ENCODE measurements at regions not wholly inside any gene's neighbourhood (a gene's known extent, or its start where the extent isn't known, plus 50 kb on each side); places are given as distances from the start of the nearest gene placed in this dataset.

DNA sequence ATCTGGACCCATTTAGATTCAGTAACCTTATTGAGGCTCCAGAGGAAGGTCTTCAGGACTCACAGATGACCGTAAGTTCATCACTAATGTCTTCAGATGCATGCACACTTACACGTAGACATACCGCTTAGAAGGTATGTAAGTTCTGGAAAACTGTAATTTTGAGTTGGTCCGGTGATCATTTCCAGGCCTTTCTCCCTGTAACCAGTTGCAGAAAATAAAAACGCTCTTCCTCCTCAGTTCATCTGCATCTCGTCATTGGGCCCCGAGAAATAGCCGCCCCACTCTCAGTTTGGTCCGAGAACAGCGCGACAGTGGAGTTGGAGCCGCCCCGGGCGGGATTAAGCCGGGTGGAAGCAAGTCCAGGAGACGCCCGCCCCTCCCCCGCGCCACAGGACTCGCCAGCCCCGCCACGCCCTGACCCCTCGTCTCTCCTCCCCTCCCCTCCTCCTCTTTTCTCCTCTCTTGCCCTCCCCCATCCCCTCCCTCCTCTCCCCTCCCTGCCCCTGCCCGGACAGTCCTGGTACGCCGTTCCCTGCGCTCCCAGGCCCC is 83.7 kb downstream of the TNFAIP2 start:
- DNase-seq (ENCODE audit: low read depth in 2 of 2), result no peak

GRCh38 chr14:103207388-103208072 is 84.3 kb downstream of the TNFAIP2 start:
- DNase-seq (ENCODE audit: low read depth in 2 of 2), result no peak

DNA sequence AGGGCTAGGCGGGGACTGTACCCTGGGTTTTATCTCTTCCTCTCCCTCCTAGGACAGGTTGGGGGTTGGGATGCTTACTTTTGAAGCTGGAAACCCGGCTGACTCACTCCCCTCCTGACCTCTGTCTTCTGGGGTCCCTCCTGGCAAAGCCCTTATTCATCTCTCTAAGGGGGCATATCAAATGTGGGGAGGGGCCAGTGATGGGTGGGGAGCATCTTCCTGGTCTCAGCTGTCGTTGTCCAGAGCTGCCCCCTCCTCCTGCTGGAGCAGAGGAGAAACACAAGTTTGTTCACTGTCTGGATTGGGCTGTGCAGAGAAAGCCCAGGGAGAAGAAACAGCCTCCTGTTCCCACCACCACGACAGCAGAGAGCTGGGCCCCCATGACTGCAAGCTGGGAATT is 85.8 kb downstream of the TNFAIP2 start:
- DNase-seq (ENCODE audit: low read depth in 2 of 2), result no peak

- no peak for DNase-seq (ENCODE audit: low read depth in 2 of 2)
Observed at GRCh38 chr14:103209506-103209905, 86.2 kb downstream of the TNFAIP2 start.

DNA sequence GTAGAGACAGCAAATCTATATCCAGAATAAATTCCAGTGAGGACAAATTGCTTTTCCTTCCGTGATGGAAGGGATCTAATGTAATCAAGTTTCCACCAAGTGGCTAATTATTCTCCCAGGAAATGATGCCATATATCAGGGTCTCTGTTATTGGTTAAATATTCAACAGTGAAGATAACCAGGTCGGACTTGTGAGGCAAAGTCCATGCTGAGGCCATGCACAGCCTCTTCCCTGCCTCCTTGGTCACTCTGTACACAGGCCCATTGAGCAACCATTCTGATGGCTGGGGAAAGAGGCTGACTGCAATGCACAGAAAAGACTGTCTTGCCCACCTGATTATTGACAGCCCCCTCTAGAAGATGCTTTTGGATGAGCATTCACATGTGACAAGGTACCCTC is 90.1 kb downstream of the TNFAIP2 start:
- no peak for DNase-seq (ENCODE audit: low read depth in 2 of 2)

- DNase-seq (ENCODE audit: low read depth in 2 of 2), result no peak
Observed at GRCh38 chr14:103214461-103214958, 91.2 kb downstream of the TNFAIP2 start.

GRCh38 chr14:103216399-103216798 is 93.1 kb downstream of the TNFAIP2 start:
- no peak for DNase-seq (ENCODE audit: low read depth in 2 of 2)

GRCh38 chr14:103216857-103217256 is 93.6 kb downstream of the TNFAIP2 start:
- DNase-seq (ENCODE audit: low read depth in 2 of 2), result no peak

- DNase-seq (ENCODE audit: low read depth in 2 of 2), result no peak
Observed at GRCh38 chr14:103217538-103217937, 94.3 kb downstream of the TNFAIP2 start.

DNA sequence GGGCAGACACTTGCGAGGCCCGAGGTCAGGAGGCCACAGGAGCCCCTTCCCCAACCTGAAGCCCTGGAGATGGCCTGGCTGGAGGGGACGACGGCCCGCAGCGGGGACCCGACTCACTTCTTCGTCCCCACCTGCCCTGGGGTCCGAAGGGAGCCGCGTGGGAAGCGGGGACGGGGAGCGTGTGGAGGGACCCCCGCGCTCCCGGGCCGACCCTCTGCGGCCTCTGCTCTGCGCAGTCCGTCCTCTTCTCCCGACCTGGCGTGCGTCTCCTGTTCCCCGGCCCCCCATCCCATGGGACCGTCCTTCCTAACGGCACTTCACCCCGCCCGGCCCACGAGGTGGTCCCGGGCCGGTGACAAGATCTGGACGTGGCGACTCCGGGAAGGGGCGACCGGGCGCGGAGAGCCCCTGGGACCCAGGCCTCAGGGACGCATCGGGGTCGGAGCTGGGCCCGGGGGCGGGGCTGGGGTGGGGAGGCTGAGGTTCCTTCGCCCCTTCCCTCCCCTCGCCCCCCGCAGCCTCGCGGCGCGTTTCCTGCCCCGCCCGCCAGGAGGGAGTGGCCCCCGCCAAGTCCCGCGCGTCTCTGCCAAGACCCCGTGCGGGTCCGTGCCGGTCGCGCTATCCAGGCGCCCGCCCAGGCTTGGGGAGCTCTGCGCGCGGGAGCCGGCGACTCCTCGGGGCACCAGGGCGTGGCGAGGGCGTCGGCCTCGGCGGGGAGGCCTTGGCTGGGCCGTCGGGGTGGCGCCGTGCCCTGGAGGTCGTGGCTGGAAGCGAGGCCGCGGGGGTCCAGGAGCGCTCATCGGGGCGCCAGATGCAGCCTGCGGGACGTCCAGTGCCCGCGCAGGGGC is 97.1 kb downstream of the TNFAIP2 start:
- no peak for DNase-seq (ENCODE audit: low read depth in 2 of 2)

DNA sequence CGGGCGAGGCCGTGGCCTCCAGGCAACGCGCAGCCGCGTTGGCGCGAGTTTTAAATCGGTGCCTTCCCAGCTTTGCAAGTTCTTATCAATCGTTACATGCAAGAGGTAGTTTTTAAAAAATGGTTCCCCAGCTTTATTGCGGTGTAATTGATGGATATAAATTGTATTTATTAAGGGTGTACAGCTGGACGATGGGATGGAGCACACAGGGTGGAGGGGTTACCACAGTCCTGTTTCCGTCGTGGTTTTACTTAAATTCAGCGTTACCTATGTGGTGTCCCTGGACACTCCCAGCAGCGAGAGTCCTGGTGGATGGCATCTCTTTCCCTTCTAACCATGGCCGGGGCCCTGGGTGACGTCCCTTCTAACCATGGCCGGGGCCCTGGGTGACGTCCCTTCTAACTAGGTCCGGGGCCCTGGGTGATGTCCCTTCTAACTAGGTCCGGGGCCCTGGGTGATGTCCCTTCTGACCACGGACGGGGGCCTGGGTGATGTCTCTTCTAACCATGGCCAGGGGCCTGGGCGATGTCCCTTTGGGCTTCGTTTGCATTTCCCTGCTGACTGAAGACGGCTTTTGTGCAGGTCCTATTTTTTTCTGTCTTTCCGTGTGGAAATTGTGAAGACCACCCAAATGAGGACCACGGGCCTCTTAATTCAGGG is 97.9 kb downstream of the TNFAIP2 start:
- DNase-seq (ENCODE audit: low read depth in 2 of 2), result no peak

DNA sequence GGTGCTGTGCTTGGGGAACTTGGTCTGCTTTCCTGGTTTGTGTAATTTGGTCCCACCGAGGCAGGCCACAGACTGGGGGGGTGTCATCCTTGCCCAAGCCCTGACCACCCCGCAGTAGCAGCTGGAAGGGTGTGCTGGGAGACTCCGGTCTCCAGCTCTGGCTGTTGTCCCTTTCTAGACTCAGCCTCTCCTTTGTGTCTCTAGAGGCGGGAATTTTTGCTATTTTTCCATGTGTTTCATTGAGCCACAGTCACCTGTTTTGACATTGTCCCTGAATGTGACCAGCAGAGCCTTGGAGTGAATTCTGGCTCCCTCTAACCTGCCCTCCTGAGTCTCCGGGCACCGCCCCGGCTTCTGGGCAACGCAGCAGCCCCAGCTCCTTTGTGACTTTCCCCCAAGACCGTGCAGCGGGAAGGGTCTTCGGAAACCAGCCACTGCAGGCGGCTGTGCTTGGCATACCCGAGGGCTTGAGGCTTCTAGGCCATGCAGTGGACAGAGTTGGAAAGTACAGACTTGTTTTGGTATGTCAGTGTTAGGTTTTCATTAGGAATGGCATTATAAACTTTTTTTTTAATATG is 98.6 kb downstream of the TNFAIP2 start:
- DNase-seq (ENCODE audit: low read depth in 2 of 2), result no peak

- no peak for DNase-seq (ENCODE audit: low read depth in 2 of 2)
Observed at GRCh38 chr14:103223818-103224352, 100.6 kb downstream of the TNFAIP2 start.

GRCh38 chr14:103225062-103225461 is 101.8 kb downstream of the TNFAIP2 start:
- no peak for DNase-seq (ENCODE audit: low read depth in 2 of 2)

DNA sequence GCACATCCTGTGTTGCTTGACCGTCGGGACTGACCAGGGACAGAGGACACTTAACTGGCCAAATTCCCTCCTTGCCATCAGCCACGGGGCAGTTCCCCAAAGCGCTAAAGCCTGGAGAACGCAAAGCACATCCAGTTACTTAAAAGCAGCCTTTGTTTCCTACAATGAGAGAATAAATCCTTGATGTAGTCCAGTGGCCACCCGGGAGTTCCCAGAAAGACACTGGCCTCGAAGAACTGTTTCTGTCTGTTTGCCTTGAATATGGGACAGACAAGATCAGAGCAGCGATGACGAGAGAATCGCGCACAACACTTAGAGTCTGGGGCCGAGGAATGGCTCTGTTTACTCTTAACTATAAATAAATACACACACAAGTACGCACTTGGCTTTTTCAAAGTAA is 102.2 kb downstream of the TNFAIP2 start:
- no peak for DNase-seq (ENCODE audit: low read depth in 2 of 2)

- DNase-seq (ENCODE audit: low read depth in 2 of 2), result no peak
Observed at GRCh38 chr14:103227094-103227768, 104.0 kb downstream of the TNFAIP2 start.

DNA sequence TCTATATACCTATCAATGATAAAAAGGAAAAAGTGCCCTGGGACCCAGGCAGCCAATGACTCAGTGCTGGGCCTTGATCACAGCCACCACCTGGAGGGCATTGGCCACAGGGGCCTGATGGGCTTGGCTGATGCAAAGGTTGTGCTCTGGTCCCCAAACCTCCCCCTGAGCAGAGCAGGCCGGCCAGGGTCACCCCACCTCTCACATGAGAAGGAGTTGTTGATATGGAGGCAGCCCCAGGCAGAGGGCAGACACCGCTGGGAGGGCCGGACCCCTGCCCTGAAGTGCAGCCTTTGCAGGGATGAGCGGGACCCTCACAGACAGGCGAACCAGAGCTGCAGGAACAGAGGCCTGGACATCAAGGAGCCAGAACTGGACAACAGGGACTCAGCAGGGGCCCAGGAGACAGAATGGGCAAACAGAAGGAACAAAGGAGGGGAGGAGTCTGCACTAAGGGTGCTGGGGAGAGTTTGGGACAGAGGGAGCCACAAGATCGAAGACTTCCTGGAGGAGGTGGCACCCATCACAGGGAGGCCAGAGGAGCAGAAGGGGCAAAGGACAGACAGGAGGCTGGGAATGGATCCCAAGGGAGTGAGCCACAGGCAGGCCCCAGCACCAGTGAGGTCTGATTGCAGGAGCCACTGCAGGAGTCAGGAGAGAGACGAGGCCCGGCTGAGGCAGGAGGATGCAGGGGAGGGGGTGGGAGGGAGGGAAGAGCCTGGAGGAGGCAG is 105.0 kb downstream of the TNFAIP2 start:
- DNase-seq (ENCODE audit: low read depth in 2 of 2), result no peak

DNA sequence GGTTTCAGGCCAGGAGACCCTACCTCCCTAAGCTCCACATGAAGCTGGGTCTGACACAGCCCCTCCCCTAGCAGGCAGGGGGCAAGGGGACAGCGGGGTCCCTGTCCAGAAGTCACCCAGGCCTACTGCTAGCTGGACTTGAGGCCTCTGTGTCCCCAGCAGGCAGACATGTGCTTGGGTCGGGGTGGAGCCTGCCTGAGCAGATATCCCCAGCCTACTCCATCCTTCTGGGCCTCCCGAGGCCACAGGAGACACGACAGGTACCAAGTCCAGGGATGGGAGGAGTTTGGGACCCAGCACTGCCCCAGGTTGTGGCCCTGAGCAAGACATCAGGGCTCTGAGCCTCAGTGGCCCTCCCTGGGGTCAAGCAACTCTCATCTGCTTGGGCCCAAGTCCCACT is 105.2 kb upstream of the EIF5 start:
- no peak for DNase-seq (ENCODE audit: low read depth in 2 of 2)

DNA sequence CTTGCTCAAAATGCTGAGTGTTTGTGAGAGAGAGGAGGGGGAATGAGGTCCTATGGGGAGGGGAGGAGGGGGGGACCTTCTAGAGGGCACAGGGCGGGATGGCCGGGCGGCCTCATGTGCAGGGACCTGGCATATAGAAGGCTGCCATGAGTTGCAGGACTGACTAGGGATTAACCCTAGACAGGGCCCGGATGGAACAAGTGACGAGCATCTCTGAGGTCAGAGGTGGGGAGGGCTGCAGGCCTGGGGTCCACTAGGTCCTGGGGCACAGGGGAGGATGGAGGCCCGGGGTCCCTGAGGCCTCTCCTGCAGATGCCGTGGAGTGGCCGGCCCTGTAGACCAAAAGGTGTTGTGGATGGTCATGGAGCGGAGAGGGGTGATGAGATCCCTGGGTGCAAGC is 104.0 kb upstream of the EIF5 start:
- no peak for DNase-seq (ENCODE audit: low read depth in 2 of 2)

DNA sequence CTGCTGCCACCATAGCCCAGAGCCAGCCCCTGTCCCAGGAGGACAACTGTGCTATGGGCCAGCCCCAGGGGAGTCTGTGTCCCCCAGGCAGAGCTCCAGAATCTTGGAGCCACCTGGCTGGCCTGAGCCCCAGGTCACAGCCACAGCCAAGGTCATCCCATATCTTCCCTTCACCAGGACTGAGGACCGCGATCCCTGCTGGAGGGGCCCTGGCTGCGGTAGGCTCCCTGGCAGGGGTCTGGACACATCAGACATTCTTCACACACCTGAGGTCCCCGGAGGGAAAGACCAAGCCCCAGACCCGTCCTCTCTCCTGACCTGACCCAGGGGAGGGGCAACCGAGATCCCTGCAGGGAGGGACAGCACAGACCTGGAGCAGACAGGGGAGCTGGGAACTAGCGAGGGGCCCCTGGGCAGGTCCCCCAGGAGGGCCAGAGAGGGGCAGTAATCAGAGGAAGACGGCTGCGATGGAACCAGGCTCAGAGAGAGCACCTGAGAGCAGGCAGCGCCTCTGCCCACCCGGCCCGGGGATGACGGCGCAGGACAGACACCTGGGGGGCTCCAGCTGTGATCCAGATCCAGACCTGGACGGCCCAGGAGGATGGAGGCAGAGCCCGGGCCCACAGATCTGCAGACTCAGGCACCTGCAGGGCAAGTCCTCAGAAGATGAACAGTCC is 103.2 kb upstream of the EIF5 start:
- no peak for DNase-seq (ENCODE audit: low read depth in 2 of 2)
